ENCODE measurements at regions not wholly inside any gene's neighbourhood (a gene's known extent, or its start where the extent isn't known, plus 50 kb on each side); places are given as distances from the start of the nearest gene placed in this dataset.

- ChIA-PET CTCF (interaction anchor here (0.7 to 3.5 kb wide), 13 partner anchors 9 to 979 kb away, joined by 3 to 50 read pairs (median 4); no protein-coding TSS in a partner anchor), RAD21 (ENCODE audit: low non-redundant PET in 1 of 2, low total read pairs in 2 of 2, uncharacterized antibody in 2 of 2, unreplicated experiment in 2 of 2) (interaction anchor here (1.0 kb wide), 2 partner anchors 205 kb away, joined by 3 to 4 read pairs; no protein-coding TSS in a partner anchor), POLR2A (no interaction called here)
- no peaks in the 10 kb centered on the region for H3K36me3 ChIP-seq (ENCODE audit: control insufficient read depth in 1 of 2, insufficient read depth in 2 of 2, low read length in 2 of 2)
- DNase-seq (ENCODE audit: low read depth, low spot score): peak; percentile 31
- no peaks in the 10 kb centered on the region for H3K27me3 ChIP-seq (ENCODE audit: insufficient read depth, low read length)
- ATAC-seq: peak; percentile 98
- H3K9me3 ChIP-seq (ENCODE audit: control insufficient read depth in 1 of 2, insufficient read depth in 1 of 2, low read depth in 1 of 2, low read length in 2 of 2): no peaks in the 10 kb centered on the region
- TF ChIP-seq CTCF (IDR thresholded peaks at IDR 0.05 in 2 of 3, conservative IDR thresholded peaks at IDR 0.05 in 1 of 3; ENCODE audit: borderline replicate concordance in 1 of 3, insufficient read depth in 1 of 3, low read depth in 2 of 3, low read length in 2 of 3): peak; percentile 53 to 84 (median 80); a peak in 5 of 6 replicates
- TF ChIP-seq ELF1 (IDR thresholded peaks at IDR 0.05; ENCODE audit: borderline replicate concordance, low read depth): no peak
- peak; percentile 49 for TF ChIP-seq RAD21 (IDR thresholded peaks at IDR 0.05; ENCODE audit: low read depth)
- no peak overlapping the region for H2AFZ ChIP-seq (ENCODE audit: low read depth, low read length, poor library complexity, severe bottlenecking)
- H3K4me1 ChIP-seq (ENCODE audit: control insufficient read depth in 1 of 2, insufficient read depth in 2 of 2, low read length in 2 of 2): no peaks in the 10 kb centered on the region
- intact Hi-C loops (cut with micrococcal nuclease): loop anchor here (1.0 to 5.0 kb wide), 2 partner anchors 204 to 428 kb away; no protein-coding TSS in a partner anchor
- no peaks in the 10 kb centered on the region for H4K20me1 ChIP-seq (ENCODE audit: insufficient read depth)
- no peak overlapping the region for H3K27ac ChIP-seq (ENCODE audit: low read depth, low read length)
- no peak overlapping the region for H3K9ac ChIP-seq (ENCODE audit: low read length)
- no peak overlapping the region for H3K4me3 ChIP-seq (replicated peaks in 1 of 2; ENCODE audit: low read depth in 1 of 2, low read length in 2 of 2)
- no TSS peak for BruUV-seq (replicated peaks)
- no peaks in the 10 kb centered on the region for H3K79me2 ChIP-seq (ENCODE audit: insufficient read depth, low read length)
- no peak overlapping the region for H3K4me2 ChIP-seq (ENCODE audit: low read length)
- H3K9me2 ChIP-seq (ENCODE audit: insufficient read depth): no peaks in the 10 kb centered on the region
These were observed 112.2 kb downstream of the MTX3 start for GRCh38 chr5:79878721-79879336.

DNA sequence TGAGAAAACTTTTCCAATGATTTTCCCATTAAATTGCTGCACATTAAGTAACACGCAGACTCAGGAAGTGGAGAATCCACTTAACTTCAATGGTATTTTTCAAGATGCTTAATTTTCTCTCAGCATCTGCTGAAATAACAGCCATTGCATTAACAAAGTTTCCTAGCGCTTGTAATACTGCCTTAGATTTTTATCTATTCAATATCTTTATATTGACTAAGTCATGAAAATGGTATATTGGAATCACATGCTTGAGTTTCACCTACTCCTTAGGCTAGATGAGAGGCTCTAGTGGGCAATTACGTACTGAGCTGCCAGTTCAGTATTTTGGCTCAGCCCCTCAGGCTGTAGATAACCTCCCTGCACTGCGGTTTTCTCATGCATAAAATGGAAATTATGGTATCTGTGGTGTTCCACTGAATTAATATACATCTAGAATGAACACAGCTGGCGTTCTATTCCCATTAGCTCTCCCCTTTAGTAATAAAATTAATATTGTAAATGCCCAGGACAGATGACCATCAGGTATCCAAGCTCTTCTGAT, 112.9 kb downstream of the MTX3 start:
- Histone ChIP-seq H3K4me3 (replicated peaks in 1 of 2; ENCODE audit: low read depth in 1 of 2, low read length in 2 of 2) (no peak overlapping the region), H3K36me3 (ENCODE audit: control insufficient read depth in 1 of 2, insufficient read depth in 2 of 2, low read length in 2 of 2) (no peaks in the 10 kb centered on the region), H3K4me2 (ENCODE audit: low read length) (no peak overlapping the region), H3K27me3 (ENCODE audit: insufficient read depth, low read length) (no peaks in the 10 kb centered on the region), H2AFZ (ENCODE audit: low read depth, low read length, poor library complexity, severe bottlenecking) (no peak overlapping the region), H3K9me3 (ENCODE audit: control insufficient read depth in 1 of 2, insufficient read depth in 1 of 2, low read depth in 1 of 2, low read length in 2 of 2) (no peaks in the 10 kb centered on the region), H3K9ac (ENCODE audit: low read length) (no peak overlapping the region), H4K20me1 (ENCODE audit: insufficient read depth) (no peaks in the 10 kb centered on the region), H3K9me2 (ENCODE audit: insufficient read depth) (no peaks in the 10 kb centered on the region), H3K79me2 (ENCODE audit: insufficient read depth, low read length) (no peaks in the 10 kb centered on the region), H3K27ac (ENCODE audit: low read depth, low read length) (no peak overlapping the region), H3K4me1 (ENCODE audit: control insufficient read depth in 1 of 2, insufficient read depth in 2 of 2, low read length in 2 of 2) (no peaks in the 10 kb centered on the region)
- intact Hi-C loops (cut with micrococcal nuclease): loop anchor here (1.0 to 5.0 kb wide), 2 partner anchors 205 to 429 kb away; no protein-coding TSS in a partner anchor
- DNase-seq (ENCODE audit: low read depth, low spot score) (no peak), ATAC-seq (peak; percentile 6; the same call in 1 of the 2 replicates)
- ChIA-PET CTCF (interaction anchor here (0.7 to 3.5 kb wide), 12 partner anchors 9 to 979 kb away, joined by 3 to 50 read pairs (median 4); no protein-coding TSS in a partner anchor), RAD21 (ENCODE audit: low non-redundant PET in 1 of 2, low total read pairs in 2 of 2, uncharacterized antibody in 2 of 2, unreplicated experiment in 2 of 2) (interaction anchor here (1.0 kb wide), 2 partner anchors 205 kb away, joined by 3 to 4 read pairs; no protein-coding TSS in a partner anchor), POLR2A (no interaction called here)
- TF ChIP-seq CTCF (IDR thresholded peaks at IDR 0.05 in 2 of 3, conservative IDR thresholded peaks at IDR 0.05 in 1 of 3; ENCODE audit: borderline replicate concordance in 1 of 3, insufficient read depth in 1 of 3, low read depth in 2 of 3, low read length in 2 of 3) (no peak), POLR2AphosphoS5 (IDR thresholded peaks at IDR 0.05; ENCODE audit: low read depth, low read length) (no peak), ZNF274 (IDR thresholded peaks at IDR 0.05; ENCODE audit: low read depth, low read length) (no peak), SRF (IDR thresholded peaks at IDR 0.05; ENCODE audit: low read depth) (no peak), FOSL1 (IDR thresholded peaks at IDR 0.05; ENCODE audit: low read depth) (no peak)
- BruUV-seq (replicated peaks): no TSS peak
